H9 (cell line): ENCODE measurements at regions not wholly inside any gene's neighbourhood (a gene's known extent, or its start where the extent isn't known, plus 50 kb on each side); places are given as distances from the start of the nearest gene placed in this dataset.

Experiments used
- DNase-seq: peaks from one replicate; pipeline ENCODE4 v3.0.0-alpha.2; 2017
- H2AFZ ChIP-seq: one replicate; pipeline ENCODE4 v1.6.1; 2013; ENCODE audit warnings: mild to moderate bottlenecking, low read length, control low read depth, moderate library complexity
- H2AK5ac ChIP-seq: 2 replicates; pipeline ENCODE4 v1.6.1; 2013; ENCODE audit warnings: low read length, control low read depth, mixed read lengths; ENCODE audit not compliant: insufficient read length
- H2BK120ac ChIP-seq: one replicate; pipeline ENCODE4 v1.6.1; 2013; ENCODE audit warnings: low read depth, mild to moderate bottlenecking, low read length, control low read depth, inconsistent platforms; ENCODE audit not compliant: poor library complexity, severe bottlenecking
- H2BK12ac ChIP-seq: 2 replicates; pipeline ENCODE4 v1.6.1; 2013; ENCODE audit warnings: low read length, control low read depth, mixed read lengths, low read depth; ENCODE audit not compliant: insufficient read length
- H2BK15ac ChIP-seq: 2 replicates; pipeline ENCODE4 v1.6.1; 2013; ENCODE audit warnings: low read depth, low read length, control low read depth
- H2BK20ac ChIP-seq: one replicate; pipeline ENCODE4 v1.6.1; 2013; ENCODE audit warnings: low read depth, mild to moderate bottlenecking, low read length, control low read depth, inconsistent platforms; ENCODE audit not compliant: poor library complexity, severe bottlenecking
- H2BK5ac ChIP-seq: 2 replicates; pipeline ENCODE4 v1.6.1; 2013; ENCODE audit warnings: low read length, control low read depth, mixed read lengths; ENCODE audit not compliant: insufficient read length
- H3K14ac ChIP-seq: 2 replicates; pipeline ENCODE4 v1.6.1; 2013; ENCODE audit warnings: low read length, control low read depth; ENCODE audit not compliant: insufficient read depth
- H3K18ac ChIP-seq: 2 replicates; pipeline ENCODE4 v1.6.1; 2013; ENCODE audit warnings: low read depth, mild to moderate bottlenecking, mixed read lengths, low read length, control low read depth; ENCODE audit not compliant: insufficient read length
- H3K23ac ChIP-seq: 2 replicates; pipeline ENCODE4 v1.6.1; 2013; ENCODE audit warnings: low read length, control low read depth, mixed read lengths, low read depth; ENCODE audit not compliant: insufficient read length
- H3K23me2 ChIP-seq: 2 replicates; pipeline ENCODE4 v1.6.1; 2013; ENCODE audit warnings: low read depth, mild to moderate bottlenecking, mixed read lengths, low read length, control low read depth; ENCODE audit not compliant: insufficient read length, poor library complexity, severe bottlenecking
- H3K27ac ChIP-seq: 2 replicates; pipeline ENCODE4 v1.5.1; 2013; ENCODE audit warnings: low read length, control low read depth, mixed read lengths, low read depth; ENCODE audit not compliant: insufficient read length
- H3K27me3 ChIP-seq: 2 replicates; pipeline ENCODE4 v1.6.1; 2013; ENCODE audit warnings: low read length, control low read depth, inconsistent platforms; ENCODE audit not compliant: insufficient read depth
- H3K4ac ChIP-seq: 2 replicates; pipeline ENCODE4 v1.6.1; 2013; ENCODE audit warnings: low read depth, mild to moderate bottlenecking, control low read depth, inconsistent platforms, low read length, moderate library complexity
- H3K4me1 ChIP-seq: 2 replicates; pipeline ENCODE4 v1.6.1; 2013; ENCODE audit warnings: low read length, control low read depth, inconsistent platforms; ENCODE audit not compliant: insufficient read depth
- H3K4me2 ChIP-seq: 2 replicates; pipeline ENCODE4 v1.6.1; 2013; ENCODE audit warnings: low read length, control low read depth, mixed read lengths; ENCODE audit not compliant: insufficient read length, insufficient read depth
- H3K56ac ChIP-seq: 2 replicates; pipeline ENCODE4 v1.6.1; 2013; ENCODE audit warnings: low read depth, mild to moderate bottlenecking, mixed read lengths, low read length, control low read depth; ENCODE audit not compliant: insufficient read length
- H3K79me1 ChIP-seq: 2 replicates; pipeline ENCODE4 v1.6.1; 2013; ENCODE audit warnings: low read depth, mild to moderate bottlenecking, moderate library complexity, low read length, control low read depth, inconsistent platforms; ENCODE audit not compliant: insufficient read depth, poor library complexity, severe bottlenecking
- H3K79me2 ChIP-seq: 2 replicates; pipeline ENCODE4 v1.6.1; 2013; ENCODE audit warnings: low read length, control low read depth, inconsistent platforms; ENCODE audit not compliant: insufficient read depth
- H3K9ac ChIP-seq: 2 replicates; pipeline ENCODE4 v1.6.1; 2013; ENCODE audit warnings: low read length, control low read depth, mixed read lengths; ENCODE audit not compliant: insufficient read length; ENCODE audit errors: extremely low read depth
- H3K9me3 ChIP-seq: one replicate; pipeline ENCODE4 v1.6.1; 2013; ENCODE audit warnings: low read depth, low read length, inconsistent platforms; ENCODE audit not compliant: control insufficient read depth
- H3T11ph ChIP-seq: one replicate; pipeline ENCODE4 v1.6.1; 2013; ENCODE audit warnings: mild to moderate bottlenecking, low read length, control low read depth, inconsistent platforms
- H4K20me1 ChIP-seq: one replicate; pipeline ENCODE4 v1.6.1; 2013; ENCODE audit not compliant: control insufficient read depth, insufficient read length, insufficient read depth
- H4K5ac ChIP-seq: 2 replicates; pipeline ENCODE4 v1.6.1; 2013; ENCODE audit warnings: low read depth, mild to moderate bottlenecking, mixed read lengths, low read length, control low read depth; ENCODE audit not compliant: insufficient read length
- H4K8ac ChIP-seq: replicated peaks from 2 replicates; pipeline ENCODE4 v1.6.1; 2013; ENCODE audit warnings: low read length, control low read depth, mixed read lengths, low read depth; ENCODE audit not compliant: insufficient read length
- H4K91ac ChIP-seq: 2 replicates; pipeline ENCODE4 v1.6.1; 2013; ENCODE audit warnings: low read depth, mild to moderate bottlenecking, moderate library complexity, mixed read lengths, low read length, control low read depth; ENCODE audit not compliant: insufficient read length
- H3K27ac Mint-ChIP-seq, 3 experiments: 2 replicates in 2 of 3; 3 replicates in 1 of 3; pipeline ENCODE4 v1.8.0; 2020 to 2021; ENCODE audit warnings: mixed read lengths in 3 of 3, mild to moderate bottlenecking in 1 of 3, moderate library complexity in 1 of 3
- H3K27me3 Mint-ChIP-seq: 2 replicates; pipeline ENCODE4 v1.8.0; 2021; ENCODE audit warnings: low read depth, mild to moderate bottlenecking, moderate library complexity, mixed read lengths
- H3K36me3 Mint-ChIP-seq, 3 experiments: 2 replicates in 2 of 3; 3 replicates in 1 of 3; pipeline ENCODE4 v1.8.0; 2020 to 2021; ENCODE audit warnings: low read depth in 3 of 3, mixed read lengths in 3 of 3; ENCODE audit not compliant: insufficient read depth in 1 of 3
- H3K4me1 Mint-ChIP-seq, 2 experiments: 2 replicates each; pipeline ENCODE4 v1.8.0; 2020; ENCODE audit warnings: mixed read lengths in 2 of 2
- H3K4me3 Mint-ChIP-seq, 2 experiments: 2 replicates in 1 of 2; 3 replicates in 1 of 2; pipeline ENCODE4 v1.8.0; 2020 to 2021; ENCODE audit warnings: mild to moderate bottlenecking in 2 of 2, mixed read lengths in 2 of 2, moderate library complexity in 1 of 2
- H3K9me3 Mint-ChIP-seq, 2 experiments: 2 replicates in 1 of 2; 3 replicates in 1 of 2; pipeline ENCODE4 v1.8.0; 2020; ENCODE audit warnings: mild to moderate bottlenecking in 2 of 2, mixed read lengths in 2 of 2, moderate library complexity in 1 of 2
- CTCF ChIP-seq: fragments of 200-600 bp; sonication (generic); conservative IDR thresholded peaks from 3 replicates; pipeline ENCODE4 v1.8.0; 2021; ENCODE audit warnings: antibody characterized with exemption, mild to moderate bottlenecking

- Mint-ChIP-seq H3K36me3 (no peaks in the 10 kb centered on the region), H3K4me3 (no peak overlapping the region), H3K27me3 (0 out of 2 replicates have a peak, but pooled peaks cover 1% of the 10 kb centered on the region), H3K9me3 (no peaks in the 10 kb centered on the region; a peak in 1 of 5 replicates), H3K4me1 (peaks cover 3 to 5% of the 10 kb centered on the region in 2 experiments; a peak in 2 of 4 replicates), H3K27ac (no peak overlapping the region)
- Histone ChIP-seq H4K8ac (no peak overlapping the region), H3K18ac (no peak overlapping the region), H2BK12ac (no peak overlapping the region), H3K56ac (no peak overlapping the region), H3K23me2 (no peaks in the 10 kb centered on the region), H4K91ac (no peak overlapping the region), H3K4me2 (no peak overlapping the region), H3K23ac (no peak overlapping the region), H2BK120ac (no peak overlapping the region), H2BK20ac (no peak overlapping the region), H2AFZ (no peak overlapping the region), H3K27me3 (no peaks in the 10 kb centered on the region), H3K9me3 (no peaks in the 10 kb centered on the region), H2AK5ac (no peak overlapping the region), H3K9ac (no peak overlapping the region), H3K27ac (no peak overlapping the region), H2BK5ac (no peak overlapping the region), H4K20me1 (no peaks in the 10 kb centered on the region), H2BK15ac (no peak overlapping the region), H4K5ac (no peak overlapping the region), H3K4me1 (no peaks in the 10 kb centered on the region), H3K79me1 (no peaks in the 10 kb centered on the region), H3K79me2 (no peaks in the 10 kb centered on the region), H3T11ph (no peak overlapping the region), H3K4ac (no peak overlapping the region), H3K14ac (no peak overlapping the region)
- no peak for TF ChIP-seq CTCF
- no peak for DNase-seq
These were observed 108.3 kb upstream of the ANO5 start for GRCh38 chr11:22084564-22084963.
